A673 (cell line): ENCODE measurements at regions not wholly inside any gene's neighbourhood (a gene's known extent, or its start where the extent isn't known, plus 50 kb on each side); places are given as distances from the start of the nearest gene placed in this dataset.

Source experiments
- BruUV-seq: library from RNA; stranded (reverse); fragments of 400-500 nt; replicated peaks from 2 replicates; lab custom pipeline; 2021; lab: Mats Ljungman, UMichigan
- CTCF ChIA-PET: fragments of 300-600 bp; sonication (Branson Sonifier 250); formaldehyde crosslinking; loops from one replicate; lab custom pipeline; 2022; ENCODE audit warnings: antibody characterized with exemption; lab: Charles Lee
- POLR2A ChIA-PET: fragments of 300-600 bp; sonication (Branson Sonifier 250); formaldehyde crosslinking; loops from one replicate; lab custom pipeline; 2022; ENCODE audit warnings: antibody characterized with exemption; ENCODE audit not compliant: low non-redundant PET; lab: Charles Lee
- DNase-seq: peaks from one replicate; pipeline ENCODE4 v3.0.0-alpha.2; 2015; ENCODE audit warnings: low spot score
- H3K27ac ChIP-seq: fragments of 200-600 bp; sonication (generic); 2 replicates; pipeline ENCODE4 v1.5.1; 2016; ENCODE audit warnings: mixed run types, low read depth, mild to moderate bottlenecking, mixed read lengths, antibody characterized with exemption, low read length; ENCODE audit not compliant: poor library complexity, severe bottlenecking
- H3K27me3 ChIP-seq: fragments of 200-600 bp; sonication (generic); replicated peaks from 2 replicates; pipeline ENCODE4 v1.6.1; 2017; ENCODE audit warnings: mixed run types, low read depth, mild to moderate bottlenecking, mixed read lengths, antibody characterized with exemption, low read length; ENCODE audit not compliant: insufficient read depth, poor library complexity
- H3K36me3 ChIP-seq: fragments of 200-600 bp; sonication (generic); 2 replicates; pipeline ENCODE4 v1.6.1; 2016; ENCODE audit warnings: mixed run types, mild to moderate bottlenecking, mixed read lengths, antibody characterized with exemption, low read length; ENCODE audit not compliant: insufficient read depth, poor library complexity, severe bottlenecking
- H3K4me1 ChIP-seq: fragments of 200-600 bp; sonication (generic); 2 replicates; pipeline ENCODE4 v1.6.1; 2017; ENCODE audit warnings: mixed run types, mild to moderate bottlenecking, mixed read lengths, antibody characterized with exemption, low read length; ENCODE audit not compliant: insufficient read depth, poor library complexity, severe bottlenecking
- H3K4me3 ChIP-seq: fragments of 200-600 bp; sonication (generic); 2 replicates; pipeline ENCODE4 v1.5.1; 2016; ENCODE audit warnings: low read depth, mixed run types, mild to moderate bottlenecking, mixed read lengths, low read length; ENCODE audit not compliant: poor library complexity, severe bottlenecking
- H3K9me3 ChIP-seq: fragments of 200-600 bp; sonication (generic); 2 replicates; pipeline ENCODE4 v1.6.1; 2016; ENCODE audit warnings: mixed run types, low read depth, mild to moderate bottlenecking, mixed read lengths, antibody characterized with exemption, low read length; ENCODE audit not compliant: poor library complexity, severe bottlenecking
- EZH2 ChIP-seq: fragments of 200-600 bp; sonication (generic); IDR thresholded peaks from 2 replicates; pipeline ENCODE4 v1.6.1; 2017; ENCODE audit warnings: borderline replicate concordance, low read depth, mild to moderate bottlenecking, mixed read lengths, antibody characterized with exemption, low read length; ENCODE audit not compliant: poor library complexity, severe bottlenecking
- intact Hi-C: fragments of 100-400 bp; cut with micrococcal nuclease; formaldehyde crosslinking; loops from one replicate; pipeline ENCODE4 v1.10.0; 2022; ENCODE audit not compliant: unreplicated experiment
- TF ChIP-seq, protein P1 (sequence below): fragments of 300-800, 200-600 bp; sonication (generic); conservative IDR thresholded peaks from 2 replicates; pipeline ENCODE4 v1.5.1; 2017; ENCODE audit warnings: low read depth, mild to moderate bottlenecking, antibody characterized with exemption, low read length, moderate library complexity, mixed read lengths

- no TSS peak for BruUV-seq
- Histone ChIP-seq H3K27me3 (no peaks in the 10 kb centered on the region), H3K4me1 (no peaks in the 10 kb centered on the region), H3K36me3 (no peaks in the 10 kb centered on the region), H3K4me3 (no peak overlapping the region), H3K27ac (no peak overlapping the region), H3K9me3 (no peaks in the 10 kb centered on the region)
- no peak for DNase-seq
- CTCF ChIA-PET: no interaction called here
- TF ChIP-seq EZH2: no peak
- TF ChIP-seq, protein P1, sequence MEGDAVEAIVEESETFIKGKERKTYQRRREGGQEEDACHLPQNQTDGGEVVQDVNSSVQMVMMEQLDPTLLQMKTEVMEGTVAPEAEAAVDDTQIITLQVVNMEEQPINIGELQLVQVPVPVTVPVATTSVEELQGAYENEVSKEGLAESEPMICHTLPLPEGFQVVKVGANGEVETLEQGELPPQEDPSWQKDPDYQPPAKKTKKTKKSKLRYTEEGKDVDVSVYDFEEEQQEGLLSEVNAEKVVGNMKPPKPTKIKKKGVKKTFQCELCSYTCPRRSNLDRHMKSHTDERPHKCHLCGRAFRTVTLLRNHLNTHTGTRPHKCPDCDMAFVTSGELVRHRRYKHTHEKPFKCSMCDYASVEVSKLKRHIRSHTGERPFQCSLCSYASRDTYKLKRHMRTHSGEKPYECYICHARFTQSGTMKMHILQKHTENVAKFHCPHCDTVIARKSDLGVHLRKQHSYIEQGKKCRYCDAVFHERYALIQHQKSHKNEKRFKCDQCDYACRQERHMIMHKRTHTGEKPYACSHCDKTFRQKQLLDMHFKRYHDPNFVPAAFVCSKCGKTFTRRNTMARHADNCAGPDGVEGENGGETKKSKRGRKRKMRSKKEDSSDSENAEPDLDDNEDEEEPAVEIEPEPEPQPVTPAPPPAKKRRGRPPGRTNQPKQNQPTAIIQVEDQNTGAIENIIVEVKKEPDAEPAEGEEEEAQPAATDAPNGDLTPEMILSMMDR: no peak
- POLR2A ChIA-PET: no interaction called here
- intact Hi-C loops: no loop called here
Measured at GRCh38 chr2:153133716-153134115, 344.8 kb downstream of the RPRM start.

DNA sequence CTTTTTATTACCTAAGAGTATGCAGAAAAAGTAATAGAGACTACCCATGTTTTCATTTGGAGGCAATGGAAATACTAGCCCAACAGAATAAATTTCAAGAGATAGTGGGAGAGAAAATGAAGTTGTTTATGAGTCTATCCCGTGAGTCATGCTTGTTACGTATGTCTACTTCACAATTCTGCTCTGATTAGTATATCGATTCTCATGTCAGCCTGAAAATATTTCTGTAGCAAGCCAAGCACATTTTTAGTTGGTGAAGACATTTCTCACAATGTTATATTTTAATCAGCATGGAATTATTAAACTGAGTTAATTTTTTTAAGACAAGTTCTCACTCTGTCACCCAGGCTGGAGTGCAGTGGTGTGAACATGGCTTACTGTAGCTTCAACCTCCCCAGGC is 346.1 kb downstream of the RPRM start:
- no peaks in the 10 kb centered on the region for H3K36me3 ChIP-seq
- no peak overlapping the region for H3K27ac ChIP-seq
- no TSS peak for BruUV-seq
- H3K4me3 ChIP-seq: no peak overlapping the region
- H3K9me3 ChIP-seq: no peaks in the 10 kb centered on the region
- TF ChIP-seq EZH2: no peak
- TF ChIP-seq, protein P1: no peak
- DNase-seq: no peak
- intact Hi-C loops: no loop called here
- POLR2A ChIA-PET: no interaction called here
- CTCF ChIA-PET: no interaction called here
- no peaks in the 10 kb centered on the region for H3K27me3 ChIP-seq
- no peaks in the 10 kb centered on the region for H3K4me1 ChIP-seq

GRCh38 chr2:153115141-153115540 is 363.4 kb downstream of the RPRM start:
- no peaks in the 10 kb centered on the region for H3K4me1 ChIP-seq
- no TSS peak for BruUV-seq
- POLR2A ChIA-PET: no interaction called here
- H3K27me3 ChIP-seq: no peaks in the 10 kb centered on the region
- CTCF ChIA-PET: no interaction called here
- no peaks in the 10 kb centered on the region for H3K9me3 ChIP-seq
- H3K4me3 ChIP-seq: no peak overlapping the region
- no peak for TF ChIP-seq EZH2
- TF ChIP-seq, protein P1: no peak
- H3K36me3 ChIP-seq: no peaks in the 10 kb centered on the region
- no peak for DNase-seq
- H3K27ac ChIP-seq: no peak overlapping the region
- intact Hi-C loops: no loop called here
